GM23248 (cell line): ENCODE measurements at regions not wholly inside any gene's neighbourhood (a gene's known extent, or its start where the extent isn't known, plus 50 kb on each side); places are given as distances from the start of the nearest gene placed in this dataset.

ENCODE experiments used
- EZH2 ChIP-seq: fragments of 200-600 bp; sonication (generic); IDR thresholded peaks from 2 replicates; pipeline ENCODE4 v1.6.1; 2018; ENCODE audit warnings: antibody characterized with exemption, mild to moderate bottlenecking; ENCODE audit not compliant: insufficient read depth, poor library complexity, severe bottlenecking
- EZH2phosphoT487 ChIP-seq: fragments of 200-600 bp; sonication (generic); IDR thresholded peaks from 2 replicates; pipeline ENCODE4 v1.6.1; 2018; ENCODE audit warnings: antibody characterized with exemption, moderate library complexity, mild to moderate bottlenecking, low read depth; ENCODE audit not compliant: insufficient read depth

GRCh38 chr12:108414021-108414420 lies 74.9 kb upstream of the CMKLR1 start:
- TF ChIP-seq EZH2phosphoT487 (no peak), EZH2 (no peak)
